Transverse colon (tissue), 3 donors: ENCODE measurements at regions not wholly inside any gene's neighbourhood (a gene's known extent, or its start where the extent isn't known, plus 50 kb on each side); places are given as distances from the start of the nearest gene placed in this dataset.

Experiments
- CTCF ChIP-seq, 5 experiments: fragments of 200-600 bp in 3 of 5; fragments of 450-650 bp in 2 of 5; sonication (generic) in 3 of 5; IDR thresholded peaks; 1 replicate in 2 of 5; 2 replicates in 3 of 5; pipeline ENCODE4 v1.5.1; 2016 to 2017; ENCODE audit warnings: antibody characterized with exemption in 5 of 5, inconsistent platforms in 3 of 5, mild to moderate bottlenecking in 2 of 5, moderate library complexity in 1 of 5
- POLR2A ChIP-seq: fragments of 450-650 bp; IDR thresholded peaks from one replicate; pipeline ENCODE4 v1.6.1; 2016; ENCODE audit warnings: antibody characterized with exemption, mild to moderate bottlenecking, moderate library complexity

GRCh38 chr9:36764364-36765076 is 191.8 kb downstream of the MELK start:
- TF ChIP-seq CTCF (IDR thresholded peaks at IDR 0.05) (no peak), POLR2A (no peak)
